ENCODE measurements at regions not wholly inside any gene's neighbourhood (a gene's known extent, or its start where the extent isn't known, plus 50 kb on each side); places are given as distances from the start of the nearest gene placed in this dataset.

DNA sequence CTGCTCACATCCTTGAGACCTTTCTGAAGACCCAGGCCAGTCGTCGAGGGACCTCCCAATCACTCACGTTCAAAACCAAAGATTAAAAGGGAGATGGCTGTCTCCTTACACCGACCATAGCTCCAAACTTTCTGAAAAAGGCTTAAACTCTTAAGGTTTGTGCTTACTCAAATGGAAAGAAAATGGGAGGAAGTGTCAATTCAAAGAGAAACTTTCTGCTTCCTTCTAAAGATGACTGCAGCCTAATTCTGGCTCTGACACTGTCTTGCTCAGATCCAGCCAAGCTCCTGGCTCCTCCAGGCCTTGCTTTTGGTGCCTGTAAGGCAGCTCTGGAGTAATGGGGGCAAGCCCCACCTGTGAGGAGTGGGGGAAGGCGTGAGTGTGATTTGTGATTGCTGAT lies 54.9 kb upstream of the WSB1 start:
- TF ChIP-seq, protein P1, sequence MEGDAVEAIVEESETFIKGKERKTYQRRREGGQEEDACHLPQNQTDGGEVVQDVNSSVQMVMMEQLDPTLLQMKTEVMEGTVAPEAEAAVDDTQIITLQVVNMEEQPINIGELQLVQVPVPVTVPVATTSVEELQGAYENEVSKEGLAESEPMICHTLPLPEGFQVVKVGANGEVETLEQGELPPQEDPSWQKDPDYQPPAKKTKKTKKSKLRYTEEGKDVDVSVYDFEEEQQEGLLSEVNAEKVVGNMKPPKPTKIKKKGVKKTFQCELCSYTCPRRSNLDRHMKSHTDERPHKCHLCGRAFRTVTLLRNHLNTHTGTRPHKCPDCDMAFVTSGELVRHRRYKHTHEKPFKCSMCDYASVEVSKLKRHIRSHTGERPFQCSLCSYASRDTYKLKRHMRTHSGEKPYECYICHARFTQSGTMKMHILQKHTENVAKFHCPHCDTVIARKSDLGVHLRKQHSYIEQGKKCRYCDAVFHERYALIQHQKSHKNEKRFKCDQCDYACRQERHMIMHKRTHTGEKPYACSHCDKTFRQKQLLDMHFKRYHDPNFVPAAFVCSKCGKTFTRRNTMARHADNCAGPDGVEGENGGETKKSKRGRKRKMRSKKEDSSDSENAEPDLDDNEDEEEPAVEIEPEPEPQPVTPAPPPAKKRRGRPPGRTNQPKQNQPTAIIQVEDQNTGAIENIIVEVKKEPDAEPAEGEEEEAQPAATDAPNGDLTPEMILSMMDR (conservative IDR thresholded peaks at IDR 0.05), result no peak
- H3K27ac ChIP-seq, result no peak overlapping the region

DNA sequence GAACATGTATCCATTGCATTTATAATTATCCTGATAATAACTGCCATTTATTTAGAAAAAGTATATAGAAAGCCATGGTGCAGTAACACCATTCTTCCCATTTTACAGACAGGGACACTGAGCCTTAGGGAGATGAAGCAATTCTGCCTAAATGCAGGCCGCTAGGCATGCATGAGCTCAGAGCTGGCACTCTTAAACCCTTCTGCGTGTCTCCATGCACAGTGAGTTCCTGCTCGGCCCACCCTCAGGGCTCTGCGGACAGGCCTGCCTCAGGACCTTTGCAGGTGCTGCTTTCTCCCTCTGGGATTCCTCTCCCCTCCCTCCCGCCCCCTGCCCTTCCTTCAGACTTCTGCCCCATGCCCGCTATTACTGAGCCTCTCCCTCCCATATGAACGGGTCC lies 54.3 kb upstream of the WSB1 start:
- no peak overlapping the region for H3K27ac ChIP-seq
- TF ChIP-seq, protein P1 (conservative IDR thresholded peaks at IDR 0.05), result no peak

DNA sequence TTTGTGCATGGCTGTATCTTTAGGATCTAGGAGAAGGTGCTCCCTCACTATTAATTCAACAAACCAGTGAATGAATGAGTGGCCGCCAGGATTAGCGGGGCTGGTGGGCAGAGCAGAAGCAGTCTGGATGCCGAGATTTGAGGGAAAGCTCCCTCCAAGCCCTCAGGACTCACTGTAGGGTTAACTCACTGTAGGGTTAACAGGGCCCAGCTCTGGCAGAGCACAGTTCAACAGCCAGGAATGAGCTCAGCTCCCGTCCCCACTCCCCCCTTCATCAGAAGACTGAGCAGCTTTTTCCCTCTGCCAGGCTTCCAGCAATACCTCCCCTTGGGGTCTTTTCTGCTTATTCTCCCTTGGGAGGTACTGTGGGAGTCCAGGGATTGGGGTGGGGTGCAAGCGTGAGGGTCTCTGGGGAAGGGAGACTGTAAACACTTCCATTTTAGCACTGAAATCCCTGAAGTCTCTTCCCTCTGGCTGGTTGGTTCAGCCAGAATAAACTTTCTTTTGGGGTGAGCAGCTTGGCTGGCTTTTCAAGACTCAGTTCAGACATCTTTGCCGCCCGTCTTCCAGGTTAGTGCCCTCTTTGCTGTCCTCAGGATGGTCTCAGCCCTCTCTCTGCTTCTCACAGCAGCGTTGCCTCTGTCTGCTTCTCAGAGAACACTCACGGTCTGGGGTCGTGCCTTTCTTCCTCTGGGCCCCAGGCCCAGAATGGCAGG lies 53.7 kb upstream of the WSB1 start:
- TF ChIP-seq, protein P1 (conservative IDR thresholded peaks at IDR 0.05), result no peak
- no peak overlapping the region; the same call in 1 of the 2 replicates for H3K27ac ChIP-seq

DNA sequence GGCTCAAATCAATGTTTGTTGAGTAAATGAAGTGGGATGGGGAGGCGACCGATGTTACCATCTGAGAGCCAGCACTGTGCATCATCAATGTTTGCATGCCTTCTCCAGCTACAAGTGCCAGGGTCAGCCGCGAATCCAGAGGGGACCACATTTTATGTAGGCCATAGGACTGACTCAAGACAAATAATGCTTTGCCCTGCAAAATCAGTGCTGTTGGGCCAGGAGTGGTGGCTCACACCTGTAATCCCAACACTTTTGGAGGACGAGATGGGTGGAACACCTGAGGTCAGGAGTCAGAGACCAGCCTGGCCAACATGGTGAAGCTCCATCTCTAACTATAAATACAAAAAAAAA lies 53.1 kb upstream of the WSB1 start:
- H3K27ac ChIP-seq, result peak overlapping the region; percentile 44
- TF ChIP-seq, protein P1 (conservative IDR thresholded peaks at IDR 0.05), result no peak

DNA sequence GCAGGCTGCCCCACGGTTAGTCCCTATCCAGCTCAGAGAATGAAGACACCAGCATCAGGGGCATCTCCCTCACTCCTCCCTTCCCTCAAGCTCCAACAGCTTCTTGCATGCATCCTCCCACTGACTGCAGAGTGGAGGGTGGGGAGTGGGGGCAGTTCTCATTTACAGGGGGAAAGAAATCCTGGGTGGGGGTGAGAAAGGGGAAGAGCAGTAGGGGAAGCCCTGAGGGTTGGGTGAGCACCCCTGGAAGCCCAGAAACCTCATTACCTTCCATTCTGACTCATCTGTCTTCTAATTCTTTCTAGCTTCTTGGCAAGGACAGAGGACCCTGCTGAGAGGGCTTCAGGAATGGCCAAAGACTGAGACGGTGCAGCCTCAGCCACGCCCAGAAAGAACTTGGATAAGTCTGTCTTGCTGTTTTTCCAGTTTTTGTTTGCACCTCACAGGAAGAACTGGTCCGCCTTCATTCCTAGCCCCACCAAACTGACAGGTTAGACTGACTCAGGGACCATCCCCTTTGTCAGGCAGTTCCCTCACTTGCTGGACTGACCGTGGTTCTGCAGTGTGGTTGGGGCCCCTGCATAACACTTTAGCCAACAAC lies 52.5 kb upstream of the WSB1 start:
- peak overlapping the region; percentile 44 for H3K27ac ChIP-seq
- TF ChIP-seq, protein P1 (conservative IDR thresholded peaks at IDR 0.05), result no peak

DNA sequence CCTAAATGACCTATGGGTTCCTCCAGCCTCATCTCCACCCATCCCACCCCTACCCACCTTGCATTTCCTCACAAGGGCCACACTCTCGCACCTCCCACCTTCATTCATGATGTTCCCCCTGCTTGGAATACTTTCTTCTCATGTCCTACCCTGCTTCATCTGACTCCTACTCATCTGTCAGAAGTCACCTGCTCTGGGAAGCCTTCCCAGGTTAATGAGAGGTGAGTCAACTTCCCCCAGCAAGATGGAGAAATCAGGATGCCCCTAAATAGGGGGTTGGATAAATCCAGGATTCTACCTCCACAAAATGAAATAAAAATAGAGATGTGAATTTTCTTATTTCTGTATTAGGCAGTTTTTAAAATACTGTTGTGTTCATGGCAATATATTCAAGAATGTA lies 51.0 kb upstream of the WSB1 start:
- no peak overlapping the region for H3K27ac ChIP-seq
- TF ChIP-seq, protein P1 (conservative IDR thresholded peaks at IDR 0.05), result no peak

DNA sequence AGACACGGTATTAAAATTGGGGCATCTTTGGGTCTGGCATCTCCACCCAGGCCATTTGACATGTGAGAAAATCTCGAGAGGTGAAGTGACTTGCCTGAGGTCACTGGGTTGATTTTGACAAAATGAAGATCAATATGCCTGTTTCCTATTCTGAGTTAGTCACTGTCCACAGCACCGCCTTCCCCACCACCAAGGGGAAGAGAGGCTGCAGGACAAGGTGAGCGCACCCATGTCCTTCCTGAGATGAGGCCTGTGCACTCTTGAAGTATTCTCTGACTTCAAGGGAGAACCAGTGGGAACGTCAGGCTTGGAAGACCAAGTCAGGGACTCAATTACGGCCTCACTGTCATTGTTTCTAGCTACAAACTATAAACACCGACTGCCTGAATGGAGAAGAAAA lies 49.9 kb upstream of the WSB1 start:
- TF ChIP-seq, protein P1 (conservative IDR thresholded peaks at IDR 0.05), result no peak
- no peak overlapping the region; the same call in 1 of the 2 replicates for H3K27ac ChIP-seq

All from VCaP (cell line).